ENCODE measurements at regions not wholly inside any gene's neighbourhood (a gene's known extent, or its start where the extent isn't known, plus 50 kb on each side); places are given as distances from the start of the nearest gene placed in this dataset.

- DNase-seq (ENCODE audit: low spot score) = no peak
Observed at GRCh38 chr21:24353492-24353891, 1253.8 kb downstream of the MRPL39 start.

DNA sequence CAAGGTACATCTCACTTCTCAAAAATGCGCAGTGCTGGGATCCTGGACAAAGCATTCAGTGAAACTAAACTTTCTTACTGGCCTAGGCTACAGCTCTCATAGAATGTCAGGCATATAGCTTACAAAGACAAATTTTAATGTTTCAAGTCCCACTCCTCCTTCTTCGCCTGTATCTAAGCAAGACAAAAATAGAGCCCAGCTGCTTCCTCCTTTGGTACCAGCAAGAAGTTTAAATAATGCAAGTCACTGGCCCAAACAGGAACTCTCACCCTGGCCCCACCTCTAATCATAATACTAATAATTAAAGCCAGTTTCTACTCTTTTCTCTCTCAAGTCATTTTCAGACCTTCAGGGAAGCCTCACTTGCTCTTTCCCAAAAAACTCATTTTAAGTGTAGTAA, 1267.9 kb downstream of the MRPL39 start:
- no peak for DNase-seq (ENCODE audit: low spot score)

DNA sequence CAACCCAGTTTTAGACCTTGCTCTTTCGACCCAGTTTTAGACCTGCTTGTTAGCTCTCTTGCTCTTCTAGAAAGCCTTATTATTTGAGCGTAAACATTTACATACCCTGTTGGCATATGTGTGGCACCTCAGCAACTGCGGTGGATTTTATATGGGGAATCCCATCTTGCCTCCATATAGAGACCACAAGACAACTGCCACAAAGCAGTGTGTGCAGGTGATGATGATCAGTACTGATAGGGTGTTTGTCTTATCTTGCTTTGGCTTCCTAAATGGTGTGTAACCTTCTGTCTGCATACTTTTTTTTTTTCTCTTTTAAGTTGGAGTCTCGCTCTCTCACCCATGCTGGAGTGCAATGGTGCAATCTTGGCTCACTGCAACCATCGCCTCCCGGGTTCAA, 1270.8 kb downstream of the MRPL39 start:
- no peak for DNase-seq (ENCODE audit: low spot score)

- no peak for DNase-seq (ENCODE audit: low spot score)
Observed at GRCh38 chr21:24323536-24323935, 1283.7 kb downstream of the MRPL39 start.

DNA sequence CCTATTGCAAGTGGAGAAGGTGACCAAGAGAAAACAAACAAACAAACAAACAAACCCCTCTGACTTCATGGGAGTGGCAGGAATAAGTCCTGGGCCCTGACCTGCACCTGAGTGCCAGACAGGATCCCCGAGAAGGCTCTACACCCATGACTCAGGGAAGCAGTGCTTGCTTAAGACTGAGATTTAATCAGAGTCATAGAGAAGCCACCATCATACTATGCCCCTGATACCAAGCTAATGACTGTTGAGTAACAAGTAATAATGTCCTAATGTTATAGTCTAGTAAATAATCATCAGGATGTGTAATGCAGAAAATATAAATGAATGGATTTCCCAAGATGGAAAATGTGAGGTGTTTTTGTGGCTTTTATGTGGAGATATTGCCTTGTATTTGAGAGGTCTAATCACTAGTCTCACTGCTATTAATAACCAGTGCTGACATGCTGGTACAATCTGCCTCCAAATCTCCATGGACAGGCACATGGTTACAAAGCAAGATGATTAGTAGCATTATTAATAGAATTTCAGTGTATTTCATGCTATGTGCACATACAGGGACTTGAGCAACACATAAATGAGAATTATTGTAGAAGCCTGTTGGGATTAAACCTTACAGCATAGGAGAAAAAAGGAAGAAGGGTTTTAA, 1290.9 kb downstream of the MRPL39 start:
- DNase-seq (ENCODE audit: low spot score) = no peak

GRCh38 chr21:24310788-24311187, 1296.5 kb downstream of the MRPL39 start:
- DNase-seq (ENCODE audit: low spot score) = no peak

DNA sequence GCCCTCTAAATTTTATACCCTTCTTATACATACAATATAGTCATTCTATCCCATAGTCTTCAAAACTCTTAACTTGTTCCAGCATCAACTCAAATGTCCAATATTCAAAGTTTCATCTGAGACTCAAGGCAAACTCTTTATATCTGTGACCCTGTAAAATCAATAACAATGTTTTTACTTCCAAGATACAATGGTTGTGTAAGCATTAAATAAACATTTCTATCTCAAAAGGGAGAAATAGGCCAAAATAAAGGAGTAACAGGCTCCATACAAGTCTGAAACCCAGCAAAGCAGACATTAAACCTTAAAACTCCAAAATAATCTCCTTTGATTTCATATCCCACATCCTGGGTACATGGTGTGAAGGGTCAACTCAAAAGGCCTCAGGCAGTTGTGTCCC, 1299.1 kb downstream of the MRPL39 start:
- DNase-seq (ENCODE audit: low spot score) = no peak

DNA sequence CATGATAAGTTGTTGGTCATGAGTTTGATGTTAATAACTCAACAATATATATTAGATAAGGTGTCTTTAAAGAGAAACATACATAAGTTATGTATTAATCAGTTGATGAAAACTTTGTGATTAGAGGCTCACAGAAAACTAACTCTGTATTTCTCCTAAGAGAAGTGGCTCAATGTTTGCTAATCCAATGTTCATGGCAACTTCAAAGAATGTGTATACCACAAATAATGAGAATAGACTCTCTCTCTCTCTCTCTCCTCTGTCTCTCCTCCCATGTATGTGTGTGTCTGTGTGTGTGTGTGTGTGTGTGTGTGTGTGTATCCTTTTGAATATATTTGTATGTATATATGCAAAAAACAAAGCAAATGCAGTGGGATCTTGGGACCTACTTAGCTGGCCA, 1304.9 kb downstream of the MRPL39 start:
- DNase-seq (ENCODE audit: low spot score) = no peak

DNA sequence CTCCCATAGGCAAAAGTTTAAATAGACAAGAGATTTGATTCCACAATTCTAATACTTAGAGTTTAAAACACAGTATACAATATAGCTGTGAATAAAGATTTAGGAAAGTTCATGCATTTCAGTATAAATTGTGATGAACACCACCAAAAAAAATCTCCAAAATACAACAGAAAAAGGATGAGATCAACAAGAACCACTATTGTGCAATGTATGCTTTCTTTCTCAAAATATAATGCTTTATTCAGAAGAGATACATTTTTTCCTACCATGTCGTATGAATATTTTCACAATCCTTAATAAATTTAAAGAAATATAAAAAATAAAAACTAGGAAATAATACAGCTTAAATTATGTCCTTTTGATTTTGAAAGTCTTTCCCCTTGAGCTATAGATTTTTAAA, 1309.2 kb downstream of the MRPL39 start:
- DNase-seq (ENCODE audit: low spot score) = no peak

GRCh38 chr21:24294171-24294570, 1313.1 kb downstream of the MRPL39 start:
- no peak for DNase-seq (ENCODE audit: low spot score)

DNA sequence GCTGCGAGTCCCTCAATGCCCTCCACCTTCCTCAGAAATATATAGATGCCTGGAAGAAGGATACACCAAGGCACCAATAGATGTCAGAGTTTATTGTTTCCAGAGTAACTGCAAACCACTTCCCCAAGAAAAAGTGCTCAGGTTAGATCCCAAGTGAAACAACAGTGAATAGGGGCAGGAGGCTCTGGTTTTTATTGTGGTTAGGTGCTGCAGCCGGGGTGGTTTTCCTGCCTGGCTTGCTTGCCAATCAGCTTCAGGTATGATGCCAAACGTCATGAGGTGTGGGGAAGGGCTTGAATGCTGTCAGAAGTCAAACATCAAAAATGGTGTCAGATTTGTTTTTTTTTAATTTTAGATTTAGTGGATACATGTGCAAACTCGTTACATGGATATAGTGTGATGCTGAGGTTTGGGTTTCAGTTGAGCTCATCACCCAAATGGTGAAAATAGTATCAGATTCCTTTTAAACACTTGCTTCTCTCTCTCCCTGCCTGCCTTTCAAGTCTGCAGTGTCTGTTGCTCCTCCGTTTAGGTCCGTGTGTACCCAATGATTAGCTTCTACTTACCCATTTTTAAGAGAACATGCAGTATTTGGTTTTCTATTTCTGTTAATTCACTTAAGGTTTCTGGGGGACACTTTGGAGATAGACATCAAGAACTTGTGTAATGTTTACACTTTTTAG, 1317.0 kb downstream of the MRPL39 start:
- DNase-seq (ENCODE audit: low spot score) = no peak

- no peak for DNase-seq (ENCODE audit: low spot score)
Observed at GRCh38 chr21:24289539-24289938, 1317.7 kb downstream of the MRPL39 start.

GRCh38 chr21:24280596-24280995, 1326.7 kb downstream of the MRPL39 start:
- DNase-seq (ENCODE audit: low spot score) = no peak

DNA sequence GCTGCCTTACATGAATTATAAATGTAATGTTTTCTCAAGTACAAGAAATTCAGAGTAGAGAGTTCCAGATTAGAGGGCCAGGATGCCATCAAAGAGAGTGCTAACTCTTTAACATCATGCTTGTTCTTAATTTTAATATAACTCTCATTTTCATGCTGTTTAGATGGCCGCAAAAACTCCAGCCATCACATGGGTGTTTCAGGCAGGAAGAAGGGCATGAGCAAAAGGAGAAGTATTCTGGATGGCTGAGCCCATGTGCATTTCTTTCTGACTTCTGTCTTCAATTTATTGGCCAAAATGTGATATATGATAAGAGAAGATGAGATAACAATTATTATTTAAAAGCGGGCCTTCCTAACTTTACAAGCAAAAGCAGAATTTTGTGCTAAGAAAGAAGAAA, 1328.6 kb downstream of the MRPL39 start:
- no peak for DNase-seq (ENCODE audit: low spot score)

DNA sequence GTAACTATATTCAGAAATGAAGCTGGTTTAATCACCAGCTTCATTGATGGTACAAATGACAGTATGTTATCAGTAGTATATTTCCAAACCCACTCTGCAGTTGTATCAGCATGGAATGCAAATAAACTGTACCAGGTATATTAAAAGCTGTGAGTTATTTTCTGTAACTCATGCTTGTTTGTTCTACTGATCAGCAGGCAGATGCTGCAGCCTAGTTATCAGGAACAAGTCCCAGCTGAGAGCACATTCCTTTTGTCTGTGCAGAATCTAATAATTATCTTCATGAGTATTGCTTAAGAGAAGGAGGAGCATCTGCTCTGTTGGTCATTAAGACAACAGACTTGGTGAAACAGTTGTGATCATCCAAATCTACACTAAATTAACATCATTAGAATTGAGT, 1331.1 kb downstream of the MRPL39 start:
- DNase-seq (ENCODE audit: low spot score) = no peak

DNA sequence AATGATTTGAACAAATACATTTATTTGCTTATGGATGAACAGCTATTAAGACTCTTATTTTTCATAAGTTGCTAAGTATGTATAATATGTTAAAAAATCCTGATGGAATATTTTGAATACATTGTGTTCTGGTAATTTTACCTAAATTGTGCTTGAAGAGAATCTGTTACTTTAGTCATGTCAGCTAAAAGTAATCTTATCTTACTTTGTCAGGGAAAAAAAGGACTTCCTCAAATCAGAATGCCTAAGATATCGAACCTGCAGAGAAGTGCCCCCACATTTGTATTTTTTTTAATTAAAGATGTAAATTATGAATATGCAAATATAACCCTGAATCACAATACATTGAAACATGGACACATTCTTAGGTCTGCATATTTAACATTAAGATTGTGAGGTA, 1331.7 kb downstream of the MRPL39 start:
- no peak for DNase-seq (ENCODE audit: low spot score)

DNA sequence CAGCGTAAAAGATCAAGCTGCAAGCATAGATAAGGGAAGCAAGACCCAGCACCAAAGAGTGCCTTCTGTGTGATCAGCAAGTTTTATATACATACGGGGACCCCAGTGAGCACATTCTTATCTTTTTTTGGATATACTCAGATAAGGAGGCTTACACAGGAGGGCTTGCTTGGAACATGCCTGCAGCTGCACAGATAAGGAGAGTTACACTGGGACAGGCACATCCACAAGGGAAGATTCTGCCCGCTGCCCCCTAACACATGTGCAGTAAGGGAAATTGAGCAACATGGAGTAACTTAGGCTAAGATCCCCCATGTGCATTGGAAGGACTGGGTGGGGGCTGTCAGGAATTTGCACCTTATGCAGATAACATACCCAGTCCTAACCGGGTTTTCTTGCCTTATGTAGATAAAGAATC, 1334.8 kb downstream of the MRPL39 start:
- DNase-seq (ENCODE audit: low spot score) = no peak

GRCh38 chr21:24265987-24266386, 1341.3 kb downstream of the MRPL39 start:
- DNase-seq (ENCODE audit: low spot score) = no peak

- no peak for DNase-seq (ENCODE audit: low spot score)
Observed at GRCh38 chr21:24260751-24261150, 1346.5 kb downstream of the MRPL39 start.

DNA sequence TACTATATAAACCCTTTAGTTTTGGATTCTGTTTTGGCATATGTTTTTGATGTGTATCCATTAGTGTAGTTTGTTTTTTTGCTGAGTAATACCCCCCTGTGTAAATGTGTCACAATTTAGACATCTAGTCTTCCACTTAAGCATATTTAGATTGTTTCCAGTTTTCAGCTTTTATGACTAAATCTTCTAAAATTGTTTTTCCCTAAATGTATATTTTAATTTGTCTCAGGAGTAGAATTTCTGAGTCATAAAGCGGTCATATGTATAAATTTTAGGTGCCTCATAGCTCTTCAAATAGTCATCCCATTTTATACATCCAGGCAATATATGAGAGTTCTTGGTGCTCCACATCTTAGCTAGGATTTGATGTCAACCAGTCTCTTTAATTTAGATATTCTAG, 1348.0 kb downstream of the MRPL39 start:
- no peak for DNase-seq (ENCODE audit: low spot score)

DNA sequence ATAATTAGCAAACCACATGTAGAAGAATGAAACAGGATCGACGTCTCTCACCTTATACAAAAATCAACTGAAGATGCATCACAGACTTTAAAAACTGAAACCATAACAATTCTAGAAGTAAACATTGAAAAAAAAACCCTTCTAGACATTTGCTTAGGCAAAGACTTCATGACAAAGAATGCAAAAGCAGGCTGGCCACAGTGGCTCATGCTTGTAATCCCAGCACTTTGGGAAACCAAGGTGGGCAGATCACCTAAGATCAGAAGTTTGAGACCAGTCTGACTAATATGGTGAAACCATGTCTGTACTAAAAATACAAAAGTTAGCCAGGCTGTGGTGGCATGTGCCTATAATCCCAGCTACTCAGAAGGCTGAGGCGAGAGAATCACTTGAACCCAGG, 1351.7 kb downstream of the MRPL39 start:
- DNase-seq (ENCODE audit: low spot score) = no peak

DNA sequence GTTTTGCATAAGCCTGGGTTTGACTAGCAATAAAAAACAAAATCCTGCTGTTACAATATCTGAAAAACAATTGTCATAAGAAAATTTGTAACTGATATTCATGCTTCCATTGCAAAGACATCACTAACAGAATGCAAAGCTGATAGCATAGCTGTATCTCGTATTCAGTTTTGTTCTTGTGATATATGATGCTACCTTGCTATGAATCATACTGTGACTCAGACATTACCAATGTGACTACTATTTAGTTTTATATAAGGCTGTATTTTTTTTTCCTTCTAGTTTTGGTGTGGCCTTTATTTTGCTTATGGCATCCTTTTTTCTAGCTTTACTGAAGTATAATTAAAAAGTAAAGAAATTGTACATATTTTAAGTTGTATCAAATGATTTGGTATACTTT, 1381.8 kb downstream of the MRPL39 start:
- DNase-seq (ENCODE audit: low spot score) = no peak

GRCh38 chr21:24224422-24224821, 1382.9 kb downstream of the MRPL39 start:
- DNase-seq (ENCODE audit: low spot score) = no peak

GRCh38 chr21:24223624-24224023, 1383.7 kb downstream of the MRPL39 start:
- DNase-seq (ENCODE audit: low spot score) = no peak
